NCI-H128 (cell line): ENCODE measurements at regions not wholly inside any gene's neighbourhood (a gene's known extent, or its start where the extent isn't known, plus 50 kb on each side); places are given as distances from the start of the nearest gene placed in this dataset.
"Not testable (repeated sequence)": the region's sequence is repeated elsewhere in the genome, so short reads cannot be mapped to it uniquely, and the experiment has no call there.

Experiments used
- DNase-seq: peaks from one replicate; lab custom pipeline; 2025; ENCODE audit not compliant: unreplicated experiment; lab: John Stamatoyannopoulos, UW

DNA sequence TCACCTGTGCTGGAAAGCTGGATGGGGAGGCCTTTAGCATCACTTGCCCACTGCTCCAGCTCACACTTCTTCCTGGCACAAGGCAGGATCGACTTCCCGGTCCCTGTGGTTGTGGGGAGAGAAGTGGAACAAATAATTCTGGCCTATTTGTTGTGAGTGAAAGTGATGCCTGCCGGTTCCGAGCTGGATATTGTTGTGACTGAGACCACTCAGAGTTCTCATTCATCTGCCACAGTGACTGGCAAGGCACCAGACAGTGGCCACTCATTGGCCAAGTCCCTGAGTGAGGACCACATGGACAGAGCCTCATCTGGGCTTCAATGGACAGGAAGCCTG, 191.9 kb downstream of the PTPRU start:
- DNase-seq = no peak

DNA sequence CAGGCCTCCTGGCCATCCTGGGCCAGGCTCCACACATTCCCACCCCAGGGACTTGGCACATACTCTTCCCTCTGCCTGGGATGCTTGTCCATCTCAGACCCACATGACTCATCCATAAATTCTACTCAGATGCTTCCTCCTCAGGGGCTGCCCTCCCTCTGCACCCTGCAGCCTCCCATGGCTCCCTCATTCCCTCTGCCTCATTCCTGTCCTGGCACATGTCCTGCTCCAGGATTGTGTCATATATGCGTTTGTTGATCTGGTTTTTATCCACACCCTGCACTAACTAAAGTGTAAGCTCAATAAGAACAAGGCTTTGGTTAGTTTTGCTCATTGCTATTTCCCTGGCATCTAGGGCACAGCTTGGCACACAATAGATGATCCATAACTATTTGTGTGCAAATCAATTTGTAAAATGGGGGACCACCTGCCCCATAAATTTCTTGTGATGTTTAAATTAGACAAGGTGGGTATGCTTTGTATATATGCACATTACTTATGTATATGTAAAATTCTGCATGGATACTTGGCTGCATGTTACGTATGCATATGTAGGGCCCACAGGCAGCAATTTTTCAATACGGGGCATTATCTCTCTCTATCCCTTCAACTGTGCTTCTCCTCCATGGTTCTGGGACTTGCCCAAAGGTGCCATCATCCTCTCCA, 191.4 kb downstream of the PTPRU start:
- no peak for DNase-seq

DNA sequence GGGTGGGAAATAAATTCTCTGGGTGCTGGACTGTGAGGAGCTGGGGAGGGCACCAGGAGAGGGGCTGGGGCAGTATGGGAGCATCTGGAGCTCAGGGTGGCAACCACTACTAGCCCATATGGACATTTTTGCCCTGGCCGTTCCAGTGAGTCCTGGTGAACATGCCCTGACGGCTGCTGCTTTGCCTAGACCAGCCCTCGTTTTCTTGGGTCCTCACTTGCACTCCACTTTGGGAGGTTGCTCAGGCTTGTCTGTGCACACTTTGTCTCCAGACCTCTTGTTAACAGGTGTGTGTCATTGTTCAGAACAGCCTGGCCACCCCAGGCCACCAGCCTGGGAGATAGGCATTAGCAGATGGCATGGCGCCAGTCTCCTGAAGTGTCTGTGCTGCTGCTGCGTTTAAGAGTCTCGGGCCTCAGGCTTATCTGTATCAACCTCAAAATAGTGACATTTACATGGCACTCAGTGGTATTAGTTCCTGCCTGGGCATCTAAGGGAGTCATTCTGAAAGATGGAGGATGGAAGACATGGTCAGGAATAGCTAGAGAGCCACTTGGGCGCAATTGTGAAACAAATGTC, 190.5 kb downstream of the PTPRU start:
- DNase-seq = peak; percentile 84

DNA sequence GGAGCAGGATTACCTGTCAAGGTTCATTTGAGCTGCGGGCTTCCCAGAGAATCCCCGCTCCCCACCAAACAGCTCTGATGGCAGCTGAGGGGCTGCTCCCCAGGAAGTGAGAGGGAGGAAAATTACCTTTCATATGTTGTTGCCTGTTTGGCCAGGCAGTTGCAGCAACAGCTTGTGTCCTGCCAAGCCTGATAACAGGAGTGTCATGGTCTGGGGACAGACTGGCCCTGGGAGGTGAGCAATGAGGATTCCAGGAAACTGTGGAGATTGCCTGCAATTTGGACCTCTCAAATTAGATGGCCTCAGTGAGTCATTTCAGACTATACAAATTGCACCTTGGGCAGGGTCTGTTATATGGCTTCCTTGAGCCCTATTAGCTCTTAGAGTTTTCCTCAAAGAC, 189.3 kb downstream of the PTPRU start:
- DNase-seq = no peak

DNA sequence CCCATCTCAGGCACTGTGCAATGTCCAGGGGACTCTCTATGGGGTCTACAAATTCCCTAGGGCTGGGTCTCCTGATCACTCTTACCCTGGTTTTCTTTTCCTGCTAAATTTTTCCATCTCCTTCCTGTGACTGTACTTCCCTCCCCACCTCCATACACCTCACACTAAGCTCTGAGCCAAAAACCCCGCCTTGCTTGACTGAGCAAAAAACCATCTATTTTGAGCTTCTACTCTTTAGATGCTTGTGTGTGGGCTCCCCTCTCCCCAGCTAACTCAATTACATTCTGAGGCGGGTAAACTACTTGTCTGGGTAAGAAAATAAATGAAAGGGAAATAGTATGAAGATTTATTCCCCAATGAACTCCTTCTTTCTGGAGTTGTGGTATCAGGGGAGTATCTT, 187.9 kb downstream of the PTPRU start:
- DNase-seq = no peak

DNA sequence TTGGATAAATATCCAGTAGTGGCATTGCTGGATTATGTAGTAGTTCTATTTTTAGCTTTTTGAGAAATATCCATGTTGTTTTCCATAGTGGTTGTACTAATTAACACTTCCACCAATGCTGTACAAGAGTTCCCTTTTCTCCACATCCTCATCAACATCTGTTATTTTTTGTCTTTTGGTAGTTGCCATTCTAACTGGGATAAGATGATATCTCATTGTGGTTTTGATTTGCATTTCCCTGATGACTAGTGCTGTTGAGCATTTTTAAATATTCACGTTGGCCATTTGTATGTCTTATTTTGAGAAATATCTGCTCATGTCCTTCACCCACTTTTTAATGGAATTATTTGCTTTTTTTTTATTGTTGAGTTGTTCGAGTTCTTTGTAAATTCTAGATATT, 183.9 kb downstream of the PTPRU start:
- no peak for DNase-seq

DNA sequence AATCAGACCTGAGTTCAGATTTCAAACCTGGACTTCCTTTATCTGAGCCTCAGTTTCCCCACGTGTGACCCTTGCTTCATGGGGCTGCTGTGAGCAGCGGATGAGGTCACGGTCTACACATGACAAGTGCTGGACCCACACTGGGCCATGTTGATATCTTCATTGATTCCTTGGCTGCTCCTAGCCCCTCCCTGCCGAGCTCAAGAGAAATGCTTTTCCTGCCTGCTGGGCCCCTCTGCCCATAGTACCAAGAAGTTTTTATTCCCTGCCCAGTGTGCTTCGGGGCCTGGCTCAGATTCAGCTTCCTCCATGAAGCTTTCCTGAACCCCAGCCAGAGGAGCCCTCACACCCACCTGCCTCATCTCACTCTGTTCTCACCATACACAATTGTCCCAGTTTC, 181.6 kb downstream of the PTPRU start:
- no peak for DNase-seq

DNA sequence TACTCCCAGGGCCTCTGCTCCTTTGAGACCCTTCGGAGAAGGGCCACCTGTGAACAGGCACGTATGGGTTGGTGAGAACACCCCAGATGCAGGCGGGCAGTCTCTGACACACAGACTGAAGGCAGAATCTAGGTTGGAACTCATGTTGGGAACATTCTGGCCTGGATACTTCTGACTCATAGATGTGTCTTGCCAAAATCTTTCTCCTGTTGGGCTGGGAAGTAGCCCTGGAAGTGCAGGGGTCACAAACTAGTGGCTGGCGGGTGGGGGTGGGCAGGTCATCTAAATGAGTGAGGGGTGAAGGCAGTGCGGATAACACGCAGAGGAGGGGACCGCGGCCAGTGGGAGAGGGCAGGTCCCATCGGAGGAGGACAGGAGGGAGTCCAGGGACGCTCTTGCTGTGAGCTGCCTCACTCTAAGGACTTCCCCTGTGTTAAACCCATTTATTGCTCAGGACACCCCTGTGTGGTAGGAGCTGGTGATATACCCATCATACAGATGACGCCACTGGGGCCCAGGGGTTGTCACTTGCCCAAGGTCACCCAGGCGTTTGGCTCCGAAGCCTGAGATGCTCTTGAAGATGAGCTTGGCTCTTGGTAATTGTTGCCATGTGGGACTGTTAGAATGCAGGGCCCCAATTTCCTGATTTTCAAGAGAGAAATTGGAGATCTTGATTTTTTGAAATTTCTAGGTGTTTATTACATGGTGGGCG, 181.0 kb downstream of the PTPRU start:
- no peak for DNase-seq

DNA sequence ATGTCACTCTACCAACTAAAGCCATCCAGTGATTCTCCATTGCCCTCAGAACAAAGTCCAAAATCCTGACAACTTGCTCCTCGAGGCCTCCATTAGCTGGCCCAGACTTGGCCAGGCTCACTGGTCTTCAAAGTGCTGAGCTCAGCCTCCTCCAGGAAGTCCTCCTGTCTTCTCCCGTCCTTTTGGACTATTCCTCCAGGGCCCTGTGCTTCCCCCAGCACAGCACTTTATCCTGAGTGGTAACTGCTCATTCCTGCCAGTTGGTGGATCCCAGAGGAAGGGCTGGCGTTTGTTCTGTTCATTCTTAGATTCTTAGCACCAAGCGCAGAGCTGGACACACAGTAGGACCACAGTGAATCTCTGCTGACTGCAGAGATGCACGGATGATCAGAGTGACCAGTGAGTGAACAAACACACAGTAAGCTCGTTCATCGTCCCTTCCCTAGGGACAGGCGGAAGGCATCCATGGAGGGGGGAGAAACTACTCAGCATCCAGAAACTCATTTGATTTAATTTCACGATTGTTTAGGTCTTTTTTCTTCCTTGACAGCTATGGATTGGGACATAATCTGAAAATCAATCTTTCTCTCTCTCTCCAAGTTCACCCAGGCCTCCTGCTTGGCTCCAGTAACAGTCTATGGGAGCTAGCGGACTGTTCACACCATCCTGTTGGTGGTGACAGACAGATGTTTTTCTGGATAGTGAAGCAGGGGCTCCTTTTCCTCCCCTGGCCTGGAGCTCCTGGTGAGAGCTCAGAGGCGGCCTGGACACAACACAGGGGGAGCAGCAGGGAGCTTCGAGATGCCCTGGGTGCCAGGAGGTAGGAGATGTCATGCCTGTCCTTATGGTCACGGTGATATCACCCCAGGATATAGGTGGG, 180.2 kb downstream of the PTPRU start:
- no peak for DNase-seq

DNA sequence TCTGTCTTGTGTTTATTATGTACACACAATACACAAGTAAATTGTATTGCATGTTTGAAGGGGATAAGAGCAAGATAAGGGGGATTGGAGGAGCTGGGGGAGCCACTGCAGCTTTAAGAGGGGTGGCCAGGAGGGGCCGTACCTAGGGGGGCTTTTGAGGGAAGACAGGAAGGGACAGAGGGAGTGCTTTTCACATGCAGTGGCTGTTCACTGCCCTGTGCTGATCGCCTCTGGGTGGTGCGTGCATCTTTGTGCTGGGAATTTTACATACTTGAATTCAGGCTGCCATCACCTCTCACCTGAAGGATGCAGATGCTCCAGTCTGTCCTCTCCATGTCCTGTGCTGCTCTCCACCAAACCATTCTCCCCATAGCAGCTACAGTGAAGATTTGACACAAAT, 179.5 kb downstream of the PTPRU start:
- DNase-seq = no peak

DNA sequence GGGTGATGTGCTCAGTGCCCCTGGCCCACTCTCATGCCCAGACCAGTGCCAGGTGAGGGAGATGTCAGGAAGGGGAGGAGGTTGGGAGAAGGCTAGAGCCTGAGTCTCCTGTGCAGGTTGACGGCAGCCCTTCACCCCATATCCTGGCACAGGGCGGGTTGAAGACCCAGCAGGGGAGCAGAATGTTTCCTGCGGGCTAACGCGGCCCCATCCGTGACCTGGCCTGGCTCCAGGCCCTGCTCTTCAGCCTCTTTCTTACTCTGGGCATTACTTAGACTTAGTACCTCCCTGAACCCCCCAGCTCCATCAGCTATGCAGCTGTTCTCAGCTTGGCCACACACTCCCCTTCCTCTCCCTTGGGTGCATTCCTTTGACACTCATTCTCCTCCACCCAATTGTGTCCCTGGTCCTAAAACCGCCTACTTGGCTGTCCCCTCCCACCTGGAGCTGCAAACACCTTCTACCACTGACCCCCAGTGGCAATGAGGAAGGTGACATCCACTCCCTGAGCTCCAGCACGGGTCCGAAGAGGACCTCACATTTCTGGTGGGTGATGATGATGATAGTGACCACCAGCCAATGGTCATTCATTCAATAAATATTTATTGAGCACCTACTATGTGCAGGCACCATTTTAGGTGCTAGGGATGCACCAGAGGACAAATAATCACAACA, 179.0 kb downstream of the PTPRU start:
- no peak for DNase-seq

DNA sequence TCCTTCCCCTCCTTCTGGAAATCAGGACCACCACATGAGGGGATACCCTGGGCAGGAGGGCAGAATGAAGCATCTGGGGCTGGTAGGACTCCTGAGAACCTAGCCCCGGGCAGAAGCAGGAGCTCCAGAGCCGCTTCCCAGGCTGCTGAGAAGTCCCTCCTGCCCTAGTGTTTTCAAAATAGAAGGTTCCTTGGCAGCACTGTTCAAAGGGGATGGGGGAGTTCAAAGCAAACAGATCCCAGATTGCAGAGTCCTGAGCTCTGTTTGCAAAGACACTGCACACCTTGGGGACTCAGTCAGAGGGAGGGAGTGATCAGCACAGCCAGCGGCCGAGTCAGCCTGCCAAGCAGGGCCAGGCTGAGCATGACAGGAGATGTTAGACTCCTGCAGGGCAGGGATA, 177.8 kb downstream of the PTPRU start:
- no peak for DNase-seq

DNA sequence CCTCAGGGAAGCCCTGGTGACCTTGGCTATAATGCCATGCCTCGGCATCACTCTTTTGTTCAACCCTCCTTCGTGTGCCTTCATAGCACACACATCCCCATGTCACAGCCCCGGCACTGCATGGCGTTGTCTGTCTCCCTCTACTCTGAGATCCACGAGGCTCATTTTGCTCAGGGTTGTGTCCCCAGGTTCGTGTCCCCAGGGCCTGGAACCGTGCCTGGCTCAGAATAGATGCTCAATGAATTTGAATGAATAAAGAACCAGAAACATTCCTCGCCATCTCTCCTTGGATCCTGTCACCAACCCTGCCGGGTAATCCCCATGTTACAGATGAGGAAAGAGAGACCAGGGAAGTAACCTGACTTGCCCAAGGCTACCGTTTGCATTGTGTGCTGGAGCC, 177.3 kb downstream of the PTPRU start:
- no peak for DNase-seq

DNA sequence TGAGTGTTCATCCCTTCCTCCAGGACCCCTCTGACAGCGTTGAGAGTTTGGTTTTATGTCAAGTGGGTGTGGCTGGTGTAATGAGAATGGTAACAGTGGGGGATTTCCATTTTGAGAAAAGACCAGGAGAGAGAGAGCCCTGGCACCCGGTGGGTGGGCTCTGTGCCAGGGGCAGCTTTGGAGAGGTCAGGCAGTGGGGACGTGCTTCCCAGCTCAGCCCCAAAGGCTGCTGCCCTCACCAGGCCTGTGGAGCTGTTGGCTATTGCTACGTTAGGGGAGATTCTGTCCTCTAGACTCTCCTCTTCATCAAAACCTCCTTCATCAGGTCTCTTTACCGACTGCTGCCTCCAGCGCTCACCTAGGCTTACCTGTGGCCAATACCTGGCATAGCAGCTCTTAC, 176.3 kb downstream of the PTPRU start:
- DNase-seq = no peak

DNA sequence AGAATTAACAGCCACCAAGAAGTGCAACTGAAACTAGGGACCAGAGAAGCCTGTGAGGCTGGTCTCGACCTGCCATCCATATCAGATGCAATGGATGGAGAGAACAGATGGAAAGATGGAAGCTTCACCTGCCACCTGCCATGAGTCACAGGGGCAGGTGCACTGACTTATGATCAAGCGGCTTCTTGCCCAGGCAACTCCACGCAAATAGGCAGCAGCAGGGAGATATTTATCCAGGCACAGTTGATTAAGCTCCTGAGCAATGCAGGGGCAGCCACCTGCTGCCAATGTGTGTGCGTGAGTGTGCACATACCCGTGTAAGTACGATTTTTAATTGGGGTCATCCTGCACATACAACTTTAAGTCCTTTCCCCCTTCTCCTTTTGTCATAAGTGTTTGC, 174.2 kb downstream of the PTPRU start:
- DNase-seq = peak; percentile 43

DNA sequence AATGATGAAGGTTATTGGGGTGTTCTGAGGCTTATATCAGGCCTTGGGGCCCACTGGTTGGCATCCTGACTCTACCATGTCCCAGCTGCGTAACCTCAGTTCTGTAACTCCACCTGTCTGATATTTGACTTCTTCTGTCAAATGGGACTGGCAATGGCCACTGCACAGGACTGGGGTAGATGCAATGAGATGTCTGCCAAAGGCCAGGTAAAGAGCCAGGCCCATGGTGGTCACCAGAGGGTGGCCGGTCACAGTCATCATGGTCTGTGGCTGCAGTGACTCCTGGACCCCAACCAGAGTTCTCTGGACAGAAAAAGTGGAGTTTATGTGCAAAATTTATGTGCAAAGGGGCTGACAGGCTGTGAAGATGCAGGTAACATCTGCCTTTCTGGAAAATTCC, 173.3 kb downstream of the PTPRU start:
- DNase-seq = no peak

DNA sequence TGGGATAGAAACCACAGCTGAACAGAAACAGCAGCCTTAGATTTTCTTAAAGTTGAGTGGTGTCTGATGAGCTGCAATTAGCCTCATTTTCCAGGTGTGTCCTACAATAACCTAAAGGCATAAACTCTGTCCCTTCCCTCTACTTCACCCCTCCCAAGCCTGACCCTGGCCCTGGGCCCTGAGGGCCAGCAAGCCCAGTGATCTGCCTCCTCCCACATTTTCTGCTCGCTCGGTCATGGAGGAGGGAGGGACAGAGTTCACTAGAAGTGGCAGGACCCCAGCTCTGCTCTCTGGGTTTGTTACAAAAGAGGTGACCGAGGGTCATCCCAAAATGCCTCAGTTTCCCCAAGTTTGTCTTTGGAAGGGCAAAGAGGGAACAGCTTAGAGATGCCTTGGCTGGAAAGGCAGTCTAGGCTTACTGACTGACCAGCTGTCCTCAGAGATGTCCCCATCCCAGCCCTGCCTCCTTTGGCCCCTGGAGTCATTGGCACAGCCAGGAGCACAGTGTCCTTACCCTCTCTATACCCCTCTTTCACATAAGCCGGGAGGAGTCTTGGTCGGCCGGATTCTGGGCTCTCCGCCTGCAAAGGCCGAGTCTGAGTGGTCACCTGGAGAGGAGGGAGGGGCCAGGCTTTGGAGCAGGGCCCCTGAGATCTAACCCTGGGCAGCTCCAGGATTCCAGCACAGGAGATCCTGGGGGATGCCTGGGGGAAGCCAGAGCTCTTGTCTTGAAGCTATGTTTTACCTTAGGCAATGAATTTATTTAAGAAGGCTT, 172.7 kb downstream of the PTPRU start:
- no peak for DNase-seq

DNA sequence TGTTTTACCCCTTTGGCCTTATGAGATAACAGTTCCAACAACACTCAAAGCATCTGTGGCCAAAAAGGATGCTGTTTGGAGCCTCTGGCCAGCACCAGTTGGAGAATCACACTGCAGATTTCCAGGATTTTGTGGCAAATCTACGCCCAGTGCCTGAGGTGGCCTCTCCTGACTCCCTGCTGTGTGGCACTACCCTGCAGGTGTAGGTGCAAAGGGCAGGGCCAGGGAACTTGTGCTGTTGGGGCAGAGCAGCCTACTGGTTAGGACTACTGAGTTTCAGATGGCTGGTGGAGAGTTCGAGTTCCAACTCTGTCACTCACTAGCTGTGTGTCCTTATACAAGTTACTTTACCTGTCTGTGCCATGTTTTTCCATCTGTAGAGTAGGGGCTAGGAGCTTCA, 170.5 kb downstream of the PTPRU start:
- DNase-seq = no peak

DNA sequence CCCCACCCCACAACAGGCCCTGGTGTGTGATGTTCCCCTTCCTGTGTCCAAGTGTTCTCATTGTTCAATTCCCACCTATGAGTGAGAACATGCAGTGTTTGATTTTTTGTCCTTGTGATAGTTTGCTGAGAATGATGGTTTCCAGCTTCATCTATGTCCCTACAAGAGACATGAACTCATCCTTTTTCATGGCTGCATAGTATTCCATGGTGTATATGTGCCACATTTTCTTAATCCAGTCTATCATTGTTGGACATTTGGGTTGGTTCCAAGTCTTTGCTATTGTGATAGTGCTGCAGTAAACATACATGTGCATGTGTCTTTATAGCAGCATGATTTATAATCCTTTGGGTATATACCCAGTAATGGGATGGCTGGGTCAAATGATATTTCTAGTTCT, 163.9 kb downstream of the PTPRU start:
- not testable (repeated sequence) for DNase-seq

DNA sequence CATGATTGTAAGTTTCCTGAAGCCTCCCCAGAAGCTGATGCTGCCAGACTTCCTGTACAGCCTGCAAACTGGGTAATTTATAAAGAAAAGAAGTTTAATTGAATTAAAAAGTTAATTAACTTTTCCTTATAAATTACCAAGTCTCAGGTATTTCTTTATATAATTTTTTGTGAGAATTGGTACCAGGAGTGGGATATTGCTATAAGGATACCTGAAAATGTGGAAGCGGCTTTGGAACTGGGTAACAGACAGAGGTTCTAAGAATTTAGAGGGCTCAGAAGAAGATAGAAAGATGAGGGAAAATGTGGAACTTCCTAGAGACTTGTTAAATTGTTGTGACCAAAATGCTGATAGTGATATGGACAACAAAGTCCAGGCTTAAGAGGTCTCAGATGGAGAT, 163.1 kb downstream of the PTPRU start:
- no peak for DNase-seq

DNA sequence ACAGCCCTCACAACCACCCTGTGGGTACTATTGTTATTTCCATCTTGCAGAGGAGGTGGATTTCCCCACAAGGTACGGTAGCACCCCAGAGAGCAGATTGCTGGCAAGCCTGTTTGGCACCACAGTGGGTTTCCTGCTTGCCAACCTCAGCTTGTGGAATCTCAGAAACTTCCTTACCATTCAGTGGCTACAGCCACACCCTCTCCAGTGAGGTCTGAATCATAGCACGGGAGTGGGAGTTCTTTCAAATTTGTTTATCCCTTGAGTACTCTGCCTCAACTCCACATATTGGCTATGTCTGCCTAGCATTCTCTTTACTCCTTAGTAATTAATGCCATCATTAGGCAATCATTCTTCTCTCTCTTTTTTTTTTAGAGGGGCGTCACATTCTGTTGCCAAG, 162.1 kb downstream of the PTPRU start:
- no peak for DNase-seq
